ENCODE measurements at regions not wholly inside any gene's neighbourhood (a gene's known extent, or its start where the extent isn't known, plus 50 kb on each side); places are given as distances from the start of the nearest gene placed in this dataset.

- TF ChIP-seq RNF2 (IDR thresholded peaks at IDR 0.05; ENCODE audit: borderline replicate concordance, low read depth, low read length, missing control alignments, poor library complexity, severe bottlenecking) (no peak), CTBP2 (IDR thresholded peaks at IDR 0.05; ENCODE audit: borderline replicate concordance, insufficient read depth, insufficient read length, low read length) (no peak), POLR2A (IDR thresholded peaks at IDR 0.05; ENCODE audit: control extremely low read depth in 1 of 2, low read depth in 2 of 2, low read length in 2 of 2) (no peak), CHD2 (IDR thresholded peaks at IDR 0.05; ENCODE audit: low read length) (no peak)
These were observed 341.7 kb upstream of the KCNMB2 start (continued) for GRCh38 chr3:178194539-178194938.
